Cardiac fibroblast (primary cell): ENCODE measurements at regions not wholly inside any gene's neighbourhood (a gene's known extent, or its start where the extent isn't known, plus 50 kb on each side); places are given as distances from the start of the nearest gene placed in this dataset.

Experiments used
- DNase-seq, 2 donors: peaks; one replicate each; pipeline versions ENCODE4 v3.0.0 to v3.0.0-alpha.2; 2010; ENCODE audit warnings: low read depth in 2 of 2
- H3K4me3 ChIP-seq, 2 donors: replicated peaks in 1 of 2; 1 replicate in 1 of 2; 2 replicates in 1 of 2; pipeline ENCODE4 v1.5.1; 2011; ENCODE audit warnings: low read depth in 2 of 2, low read length in 2 of 2, mild to moderate bottlenecking in 2 of 2, moderate library complexity in 1 of 2
- CTCF ChIP-seq: IDR thresholded peaks from one replicate; pipeline ENCODE4 v1.5.1; 2011; ENCODE audit warnings: low read depth, mild to moderate bottlenecking, low read length, inconsistent platforms

DNA sequence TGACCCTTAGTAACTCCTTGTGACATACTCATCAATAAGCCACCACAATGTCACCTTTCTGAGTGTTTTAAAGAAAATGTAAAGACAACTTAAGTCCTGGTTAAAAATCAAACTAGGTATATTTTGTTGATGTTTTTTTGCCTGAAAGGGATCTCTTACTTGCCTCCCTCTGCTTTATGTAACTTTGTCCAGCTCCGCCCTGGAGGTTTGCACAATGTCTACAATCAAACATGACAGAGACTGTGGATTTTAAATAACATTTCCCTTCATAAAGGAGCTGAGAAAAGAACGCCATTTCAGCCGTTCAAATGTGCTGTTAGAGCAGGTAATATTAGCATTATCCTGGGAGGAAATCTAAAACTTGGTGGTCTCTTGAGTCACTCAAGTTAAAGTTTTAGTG is 613.9 kb downstream of the SOX5 start:
- TF ChIP-seq CTCF = no peak

DNA sequence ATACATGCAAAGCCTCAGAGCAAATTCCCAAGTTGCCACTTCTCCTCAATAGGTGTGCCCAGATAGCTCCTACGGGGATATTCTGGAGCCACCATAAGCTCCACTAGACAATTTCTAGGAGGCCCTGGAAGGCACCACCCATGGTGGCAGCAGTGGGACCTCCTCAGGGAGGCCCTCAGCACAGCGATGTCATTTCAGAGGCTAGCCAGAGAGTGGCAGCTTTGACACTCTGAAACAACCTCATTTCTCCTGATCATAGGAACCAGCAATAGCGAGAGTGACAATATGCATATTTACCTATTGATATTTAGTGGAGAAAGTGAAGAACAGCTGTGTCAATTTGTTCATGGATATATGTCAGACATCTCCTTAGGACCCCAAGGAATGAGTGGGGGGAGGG is 612.3 kb downstream of the SOX5 start:
- TF ChIP-seq CTCF = no peak
- no peak for DNase-seq
- no peak overlapping the region for H3K4me3 ChIP-seq

More for the DNA sequence above, 613.9 kb downstream of the SOX5 start:
- no peak for DNase-seq
- no peak overlapping the region for H3K4me3 ChIP-seq

- DNase-seq = no peak
- TF ChIP-seq CTCF = no peak
- no peak overlapping the region for H3K4me3 ChIP-seq
Measured at GRCh38 chr12:23340351-23340750, 609.1 kb downstream of the SOX5 start.

DNA sequence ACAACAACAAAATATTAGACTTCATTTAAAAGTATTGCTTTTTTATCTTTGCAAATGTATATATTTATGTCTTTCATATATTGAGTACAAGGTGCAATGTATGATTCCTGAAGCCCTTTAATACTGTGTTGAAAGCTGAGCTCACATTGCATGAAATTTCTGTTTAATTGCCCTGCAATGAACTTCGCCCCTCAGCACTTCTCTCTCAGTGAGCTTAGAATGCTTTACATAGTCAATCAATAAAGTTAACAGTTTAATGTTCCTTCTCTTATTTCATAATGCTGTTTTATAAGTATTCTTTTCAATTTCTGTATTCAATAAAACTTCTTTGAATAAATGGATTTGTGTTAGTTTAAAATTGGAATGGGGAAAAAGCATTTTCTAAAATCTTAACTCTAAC is 607.1 kb downstream of the SOX5 start:
- no peak overlapping the region for H3K4me3 ChIP-seq
- no peak for TF ChIP-seq CTCF
- DNase-seq = no peak

DNA sequence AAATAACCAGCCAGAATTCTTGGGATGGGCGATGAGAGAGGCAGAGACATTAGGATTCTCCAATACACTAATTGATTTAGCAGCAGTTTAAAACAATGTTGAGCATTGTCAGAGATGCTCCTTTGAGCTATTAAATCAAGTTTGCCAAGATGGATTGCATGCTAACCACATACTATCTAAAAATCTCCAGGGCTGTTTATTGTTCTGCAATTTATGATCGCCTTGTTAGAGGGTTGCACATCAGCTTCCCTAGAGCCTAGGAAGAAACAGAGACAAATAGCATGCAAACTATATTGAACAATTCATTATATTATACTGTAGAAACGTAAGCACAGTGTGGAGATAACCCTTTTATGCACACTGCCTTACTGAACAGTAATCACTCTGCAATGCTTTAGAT is 599.9 kb downstream of the SOX5 start:
- TF ChIP-seq CTCF = no peak
- no peak for DNase-seq
- H3K4me3 ChIP-seq = no peak overlapping the region

GRCh38 chr12:23350808-23351207 is 598.7 kb downstream of the SOX5 start:
- H3K4me3 ChIP-seq = no peak overlapping the region
- no peak for DNase-seq
- TF ChIP-seq CTCF = no peak

- no peak for TF ChIP-seq CTCF
- H3K4me3 ChIP-seq = no peak overlapping the region
- DNase-seq = no peak
Measured at GRCh38 chr12:23352670-23353069, 596.8 kb downstream of the SOX5 start.
